Activated CD4-positive, alpha-beta T cell treated with anti-CD3 and anti-CD28 coated beads, Interleukin-2, amount 10 ng/mL, durations not matched to agents 7 days and 5 days (primary cell): ENCODE measurements at regions not wholly inside any gene's neighbourhood (a gene's known extent, or its start where the extent isn't known, plus 50 kb on each side); places are given as distances from the start of the nearest gene placed in this dataset.

Experiments used
- CTCF ChIA-PET: fragments of 350-600 bp; sonication (Branson Sonifier 250); formaldehyde crosslinking; loops from one replicate; lab custom pipeline; 2021; ENCODE audit warnings: antibody characterized with exemption; lab: Charles Lee
- POLR2A ChIA-PET: fragments of 350-600 bp; sonication (Branson Sonifier 250); formaldehyde crosslinking; loops from one replicate; lab custom pipeline; 2021; ENCODE audit warnings: antibody characterized with exemption; lab: Charles Lee
- DNase-seq: peaks from one replicate; pipeline ENCODE4 v3.0.0-alpha.2; 2020
- H3K27ac Mint-ChIP-seq: one replicate; pipeline ENCODE4 v1.8.0; 2021; ENCODE audit warnings: mild to moderate bottlenecking, moderate library complexity, mixed read lengths
- H3K27me3 Mint-ChIP-seq: one replicate; pipeline ENCODE4 v1.8.0; 2021; ENCODE audit warnings: mixed read lengths
- H3K36me3 Mint-ChIP-seq: one replicate; pipeline ENCODE4 v1.8.0; 2021; ENCODE audit warnings: low read depth, mixed read lengths
- H3K4me1 Mint-ChIP-seq: one replicate; pipeline ENCODE4 v1.8.0; 2021; ENCODE audit warnings: mixed read lengths
- H3K4me3 Mint-ChIP-seq: one replicate; pipeline ENCODE4 v1.8.0; 2021; ENCODE audit warnings: mild to moderate bottlenecking, moderate library complexity, mixed read lengths
- H3K9me3 Mint-ChIP-seq: one replicate; pipeline ENCODE4 v1.8.0; 2021; ENCODE audit warnings: mixed read lengths

DNA sequence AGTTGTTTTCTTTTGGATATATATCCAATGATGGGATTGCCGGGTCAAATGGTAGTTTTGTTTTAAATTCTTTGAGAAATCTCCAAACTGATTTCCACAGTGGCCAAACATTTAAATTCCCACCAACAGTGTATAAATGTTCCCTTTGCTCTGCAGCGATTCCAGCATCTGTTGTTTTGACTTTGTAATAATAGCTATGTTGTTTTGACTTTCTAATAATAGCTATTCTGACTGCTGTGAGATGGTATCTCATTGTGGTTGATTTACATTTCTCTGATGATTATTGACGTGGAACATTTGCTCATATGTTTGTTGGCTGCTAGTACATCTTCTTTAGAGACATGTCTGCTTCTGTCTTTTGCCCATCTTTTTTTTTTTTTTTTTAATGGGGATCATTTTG is 332.2 kb upstream of the GBE1 start:
- ChIA-PET CTCF (no interaction called here), POLR2A (no interaction called here)
- Mint-ChIP-seq H3K36me3 (no peaks in the 10 kb centered on the region), H3K4me3 (no peak overlapping the region), H3K4me1 (no peaks in the 10 kb centered on the region), H3K9me3 (no peaks in the 10 kb centered on the region), H3K27me3 (no peaks in the 10 kb centered on the region), H3K27ac (no peak overlapping the region)
- DNase-seq: no peak

- no peaks in the 10 kb centered on the region for H3K9me3 Mint-ChIP-seq
- no peaks in the 10 kb centered on the region for H3K4me1 Mint-ChIP-seq
- H3K27me3 Mint-ChIP-seq: peaks cover 4% of the 10 kb centered on the region
- DNase-seq: no peak
- POLR2A ChIA-PET: no interaction called here
- CTCF ChIA-PET: no interaction called here
- H3K27ac Mint-ChIP-seq: no peak overlapping the region
- H3K4me3 Mint-ChIP-seq: no peak overlapping the region
- no peaks in the 10 kb centered on the region for H3K36me3 Mint-ChIP-seq
Measured at GRCh38 chr3:82088749-82089148, 327.3 kb upstream of the GBE1 start.

DNA sequence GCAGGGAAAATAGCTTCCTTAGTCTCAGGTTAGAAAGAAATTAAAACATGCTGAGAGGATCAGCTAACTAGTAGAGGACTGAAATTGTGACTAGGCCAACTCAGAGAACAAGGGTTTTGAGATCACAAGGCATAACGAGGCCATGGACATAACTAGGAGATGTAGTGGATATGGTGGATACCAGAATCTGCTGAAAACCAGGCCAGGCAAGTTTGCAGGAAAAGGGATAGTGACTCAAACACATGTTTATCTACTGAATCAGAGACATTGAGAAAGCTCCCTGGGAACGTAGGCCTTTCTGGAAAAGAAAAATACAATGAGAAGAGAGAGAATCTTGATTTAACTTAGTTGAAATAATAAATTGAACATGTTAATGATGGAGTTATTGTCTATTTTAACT is 326.5 kb upstream of the GBE1 start:
- Mint-ChIP-seq H3K27ac (no peak overlapping the region), H3K4me3 (no peak overlapping the region), H3K27me3 (peaks cover 4% of the 10 kb centered on the region), H3K36me3 (no peaks in the 10 kb centered on the region), H3K9me3 (no peaks in the 10 kb centered on the region), H3K4me1 (no peaks in the 10 kb centered on the region)
- DNase-seq: no peak
- ChIA-PET POLR2A (no interaction called here), CTCF (no interaction called here)

DNA sequence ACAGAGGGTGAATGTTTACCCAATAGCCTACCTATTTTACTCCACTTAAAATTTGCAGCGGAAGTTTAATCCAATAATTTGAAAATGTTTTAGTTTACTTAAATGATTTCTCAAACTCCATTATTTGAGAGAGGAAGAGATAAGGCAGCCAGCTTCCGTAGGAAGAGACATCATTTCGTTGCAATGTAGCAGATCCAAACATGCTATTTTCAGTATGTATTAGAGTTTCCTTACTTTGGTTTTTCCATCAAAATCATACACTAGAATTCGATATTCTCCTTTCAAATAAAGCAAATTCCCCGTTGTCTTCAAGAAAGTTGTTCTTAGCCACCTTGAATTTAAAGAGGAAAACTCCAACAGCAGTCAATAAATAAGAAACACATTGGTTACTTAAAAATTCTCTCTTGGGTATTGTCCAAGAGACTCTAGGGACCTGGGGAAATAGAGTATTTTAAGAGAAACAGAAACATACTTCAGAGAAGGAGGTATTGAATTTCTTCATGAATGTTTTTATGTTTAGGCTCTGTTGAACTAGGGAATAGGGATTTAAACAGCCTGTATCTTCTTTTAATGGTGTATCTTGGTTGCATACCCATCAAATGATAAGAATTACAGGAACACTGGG is 324.5 kb upstream of the GBE1 start:
- Mint-ChIP-seq H3K9me3 (no peaks in the 10 kb centered on the region), H3K36me3 (no peaks in the 10 kb centered on the region), H3K4me3 (no peak overlapping the region), H3K27ac (no peak overlapping the region), H3K27me3 (peaks cover 4% of the 10 kb centered on the region), H3K4me1 (no peaks in the 10 kb centered on the region)
- POLR2A ChIA-PET: no interaction called here
- CTCF ChIA-PET: no interaction called here
- DNase-seq: no peak

GRCh38 chr3:82085356-82085755 is 323.9 kb upstream of the GBE1 start:
- Mint-ChIP-seq H3K27ac (no peak overlapping the region), H3K4me1 (no peaks in the 10 kb centered on the region), H3K4me3 (no peak overlapping the region), H3K9me3 (no peaks in the 10 kb centered on the region), H3K27me3 (peaks cover 4% of the 10 kb centered on the region), H3K36me3 (no peaks in the 10 kb centered on the region)
- DNase-seq: no peak
- ChIA-PET CTCF (no interaction called here), POLR2A (no interaction called here)

- no peak for DNase-seq
- no peaks in the 10 kb centered on the region for H3K4me1 Mint-ChIP-seq
- H3K9me3 Mint-ChIP-seq: no peaks in the 10 kb centered on the region
- peaks cover 4% of the 10 kb centered on the region for H3K27me3 Mint-ChIP-seq
- H3K27ac Mint-ChIP-seq: no peak overlapping the region
- ChIA-PET POLR2A (no interaction called here), CTCF (no interaction called here)
- no peaks in the 10 kb centered on the region for H3K36me3 Mint-ChIP-seq
- H3K4me3 Mint-ChIP-seq: no peak overlapping the region
Measured at GRCh38 chr3:82084824-82085223, 323.4 kb upstream of the GBE1 start.

- H3K27me3 Mint-ChIP-seq: peaks cover 4% of the 10 kb centered on the region
Measured at GRCh38 chr3:82082796-82083195, 321.4 kb upstream of the GBE1 start.

GRCh38 chr3:82081351-82081750 is 319.9 kb upstream of the GBE1 start:
- Mint-ChIP-seq H3K4me3 (no peak overlapping the region), H3K27me3 (peaks cover 4% of the 10 kb centered on the region), H3K36me3 (no peaks in the 10 kb centered on the region), H3K4me1 (no peaks in the 10 kb centered on the region), H3K27ac (no peak overlapping the region), H3K9me3 (no peaks in the 10 kb centered on the region)
- DNase-seq: no peak
- ChIA-PET CTCF (no interaction called here), POLR2A (no interaction called here)

More at GRCh38 chr3:82082796-82083195, 321.4 kb upstream of the GBE1 start:
- Mint-ChIP-seq H3K36me3 (no peaks in the 10 kb centered on the region), H3K9me3 (no peaks in the 10 kb centered on the region), H3K4me3 (no peak overlapping the region), H3K4me1 (no peaks in the 10 kb centered on the region), H3K27ac (no peak overlapping the region)
- no peak for DNase-seq
- POLR2A ChIA-PET: interaction anchor here (0.7 kb wide), 1 partner anchor 623 kb away, joined by 4 read pairs; no protein-coding TSS in a partner anchor
- CTCF ChIA-PET: no interaction called here

DNA sequence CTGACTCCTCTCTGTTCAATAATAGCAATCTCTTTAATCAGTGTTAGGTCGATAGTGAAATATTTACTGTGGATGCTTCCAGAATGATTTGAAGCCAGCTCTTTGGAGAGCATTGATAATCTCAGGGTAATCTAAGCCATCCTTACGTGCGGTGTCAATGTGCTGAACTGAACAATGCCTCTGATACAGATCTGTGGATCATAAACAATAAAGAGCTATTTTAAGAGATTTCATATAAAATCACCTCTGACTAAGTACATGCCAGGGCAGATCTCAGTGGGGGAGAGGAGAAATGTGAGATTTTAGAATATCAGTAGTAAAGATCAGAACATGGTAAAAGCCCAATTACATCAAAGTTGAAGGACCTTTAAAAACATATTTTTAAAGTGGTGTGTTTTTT is 319.3 kb upstream of the GBE1 start:
- CTCF ChIA-PET: no interaction called here

DNA sequence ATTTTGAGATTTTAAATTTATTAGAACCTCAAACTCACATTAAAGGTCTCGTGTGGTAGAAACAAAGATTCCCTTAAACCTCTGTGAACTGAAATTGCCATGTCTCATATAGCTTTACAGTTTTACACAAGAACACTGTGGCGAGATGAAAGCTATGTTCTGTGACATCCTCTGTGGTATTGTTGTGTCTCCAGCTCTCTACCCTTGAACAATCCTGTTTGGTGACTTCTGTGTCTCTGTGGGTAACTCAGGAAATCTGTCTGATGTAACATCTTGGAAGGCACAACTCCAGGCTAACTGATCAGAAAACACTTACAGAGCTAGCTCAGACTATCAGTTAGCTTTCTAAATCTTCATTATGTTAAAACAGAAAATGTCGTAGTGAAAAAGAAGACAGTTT is 318.8 kb upstream of the GBE1 start:
- Mint-ChIP-seq H3K4me1 (no peaks in the 10 kb centered on the region), H3K36me3 (no peaks in the 10 kb centered on the region), H3K27ac (no peak overlapping the region), H3K27me3 (peaks cover 4% of the 10 kb centered on the region), H3K4me3 (no peak overlapping the region), H3K9me3 (no peaks in the 10 kb centered on the region)
- ChIA-PET POLR2A (no interaction called here), CTCF (no interaction called here)
- no peak for DNase-seq

More for the DNA sequence above, 319.3 kb upstream of the GBE1 start:
- Mint-ChIP-seq H3K4me1 (no peaks in the 10 kb centered on the region), H3K27ac (no peak overlapping the region), H3K27me3 (peaks cover 4% of the 10 kb centered on the region), H3K36me3 (no peaks in the 10 kb centered on the region), H3K9me3 (no peaks in the 10 kb centered on the region), H3K4me3 (no peak overlapping the region)
- POLR2A ChIA-PET: no interaction called here
- no peak for DNase-seq

GRCh38 chr3:82079335-82079890 is 318.0 kb upstream of the GBE1 start:
- no peak for DNase-seq
- H3K27me3 Mint-ChIP-seq: peaks cover 1% of the 10 kb centered on the region
- CTCF ChIA-PET: no interaction called here

GRCh38 chr3:82078246-82078645 is 316.8 kb upstream of the GBE1 start:
- H3K4me1 Mint-ChIP-seq: no peaks in the 10 kb centered on the region
- H3K36me3 Mint-ChIP-seq: no peaks in the 10 kb centered on the region
- no peaks in the 10 kb centered on the region for H3K9me3 Mint-ChIP-seq
- ChIA-PET CTCF (no interaction called here), POLR2A (no interaction called here)
- no peaks in the 10 kb centered on the region for H3K27me3 Mint-ChIP-seq
- no peak overlapping the region for H3K4me3 Mint-ChIP-seq
- no peak overlapping the region for H3K27ac Mint-ChIP-seq
- no peak for DNase-seq

More at GRCh38 chr3:82079335-82079890, 318.0 kb upstream of the GBE1 start:
- POLR2A ChIA-PET: no interaction called here
- Mint-ChIP-seq H3K4me1 (no peaks in the 10 kb centered on the region), H3K36me3 (no peaks in the 10 kb centered on the region), H3K9me3 (no peaks in the 10 kb centered on the region), H3K27ac (no peak overlapping the region), H3K4me3 (no peak overlapping the region)

- H3K27ac Mint-ChIP-seq: no peak overlapping the region
- DNase-seq: no peak
- ChIA-PET POLR2A (no interaction called here), CTCF (no interaction called here)
- no peaks in the 10 kb centered on the region for H3K27me3 Mint-ChIP-seq
- no peak overlapping the region for H3K4me3 Mint-ChIP-seq
- H3K9me3 Mint-ChIP-seq: no peaks in the 10 kb centered on the region
- H3K4me1 Mint-ChIP-seq: no peaks in the 10 kb centered on the region
- H3K36me3 Mint-ChIP-seq: no peaks in the 10 kb centered on the region
Measured at GRCh38 chr3:82067420-82067819, 306.0 kb upstream of the GBE1 start.

DNA sequence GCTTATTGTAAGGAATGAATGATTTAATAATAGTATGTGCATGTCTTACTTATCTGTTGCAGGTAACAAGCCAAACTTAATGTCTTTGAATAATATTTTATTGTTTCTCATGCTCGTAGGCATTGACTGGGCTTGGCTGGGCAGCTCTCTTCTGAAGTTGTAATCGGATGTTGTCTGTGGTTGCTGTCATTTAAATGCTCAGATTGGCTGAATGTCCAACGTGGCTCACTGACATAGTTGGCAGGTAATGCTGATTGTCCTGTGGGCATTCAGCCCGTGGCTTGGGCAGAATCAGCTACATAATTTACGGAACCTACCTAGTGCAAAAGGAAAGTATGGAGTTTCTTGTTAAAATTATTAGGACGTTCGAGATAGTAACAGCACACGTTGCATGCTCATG is 297.4 kb upstream of the GBE1 start:
- Mint-ChIP-seq H3K27me3 (no peaks in the 10 kb centered on the region), H3K36me3 (no peaks in the 10 kb centered on the region), H3K27ac (no peak overlapping the region), H3K9me3 (no peaks in the 10 kb centered on the region), H3K4me1 (no peaks in the 10 kb centered on the region), H3K4me3 (no peak overlapping the region)
- POLR2A ChIA-PET: no interaction called here
- DNase-seq: no peak
- CTCF ChIA-PET: no interaction called here
